Lower leg skin (tissue), 3 donors: ENCODE measurements at regions not wholly inside any gene's neighbourhood (a gene's known extent, or its start where the extent isn't known, plus 50 kb on each side); places are given as distances from the start of the nearest gene placed in this dataset.

ENCODE experiments used
- CTCF ChIP-seq, 3 donors: fragments of 450-650 bp; IDR thresholded peaks; one replicate each; pipeline ENCODE4 v1.5.1; 2016; ENCODE audit warnings: antibody characterized with exemption in 3 of 3, mild to moderate bottlenecking in 3 of 3, moderate library complexity in 2 of 3
- POLR2A ChIP-seq, 2 donors: fragments of 450-650 bp; IDR thresholded peaks; one replicate each; pipeline ENCODE4 v1.6.1; 2016 to 2017; ENCODE audit warnings: antibody characterized with exemption in 2 of 2, mild to moderate bottlenecking in 1 of 2, moderate library complexity in 1 of 2

GRCh38 chr6:20269181-20269580 is 56.9 kb upstream of the MBOAT1 start:
- TF ChIP-seq CTCF (IDR thresholded peaks at IDR 0.05) = no peak
- no peak for TF ChIP-seq POLR2A (IDR thresholded peaks at IDR 0.05)
